ENCODE measurements at regions not wholly inside any gene's neighbourhood (a gene's known extent, or its start where the extent isn't known, plus 50 kb on each side); places are given as distances from the start of the nearest gene placed in this dataset.

GRCh38 chr11:26037716-26038115 is 294.2 kb upstream of the ANO3 start:
- H3K36me3 ChIP-seq (ENCODE audit: control insufficient read depth, insufficient read depth, low read length), result no peaks in the 10 kb centered on the region
- H3K9me3 ChIP-seq (ENCODE audit: control insufficient read depth, insufficient read depth, low read depth, low read length), result no peaks in the 10 kb centered on the region
- no peak overlapping the region for H3K4me3 ChIP-seq (replicated peaks in 1 of 4; ENCODE audit: control extremely low read depth in 1 of 4, insufficient read depth in 1 of 4, low read depth in 3 of 4, low read length in 4 of 4)
- no peaks in the 10 kb centered on the region for H3K4me1 ChIP-seq (ENCODE audit: control insufficient read depth, extremely low read depth, insufficient read depth, low read length)
- H3K79me2 ChIP-seq (ENCODE audit: control insufficient read depth, insufficient read depth, low read length), result no peaks in the 10 kb centered on the region
- H4K20me1 ChIP-seq (ENCODE audit: control insufficient read depth, extremely low read depth, insufficient read depth, low read length), result no peaks in the 10 kb centered on the region
- no peak overlapping the region for H3K4me2 ChIP-seq (ENCODE audit: extremely low read depth, insufficient read depth, low read length)
- H2AFZ ChIP-seq (ENCODE audit: low read length), result no peak overlapping the region
- H3K27me3 ChIP-seq (ENCODE audit: control insufficient read depth, insufficient read depth, low read length), result no peaks in the 10 kb centered on the region
- DNase-seq (ENCODE audit: low read depth in 2 of 2), result no peak
- TF ChIP-seq, protein P1, sequence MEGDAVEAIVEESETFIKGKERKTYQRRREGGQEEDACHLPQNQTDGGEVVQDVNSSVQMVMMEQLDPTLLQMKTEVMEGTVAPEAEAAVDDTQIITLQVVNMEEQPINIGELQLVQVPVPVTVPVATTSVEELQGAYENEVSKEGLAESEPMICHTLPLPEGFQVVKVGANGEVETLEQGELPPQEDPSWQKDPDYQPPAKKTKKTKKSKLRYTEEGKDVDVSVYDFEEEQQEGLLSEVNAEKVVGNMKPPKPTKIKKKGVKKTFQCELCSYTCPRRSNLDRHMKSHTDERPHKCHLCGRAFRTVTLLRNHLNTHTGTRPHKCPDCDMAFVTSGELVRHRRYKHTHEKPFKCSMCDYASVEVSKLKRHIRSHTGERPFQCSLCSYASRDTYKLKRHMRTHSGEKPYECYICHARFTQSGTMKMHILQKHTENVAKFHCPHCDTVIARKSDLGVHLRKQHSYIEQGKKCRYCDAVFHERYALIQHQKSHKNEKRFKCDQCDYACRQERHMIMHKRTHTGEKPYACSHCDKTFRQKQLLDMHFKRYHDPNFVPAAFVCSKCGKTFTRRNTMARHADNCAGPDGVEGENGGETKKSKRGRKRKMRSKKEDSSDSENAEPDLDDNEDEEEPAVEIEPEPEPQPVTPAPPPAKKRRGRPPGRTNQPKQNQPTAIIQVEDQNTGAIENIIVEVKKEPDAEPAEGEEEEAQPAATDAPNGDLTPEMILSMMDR (conservative IDR thresholded peaks at IDR 0.05 in 1 of 2, IDR thresholded peaks at IDR 0.05 in 1 of 2; ENCODE audit: low read depth in 1 of 2, low read length in 2 of 2), result no peak
- TF ChIP-seq EZH2 (IDR thresholded peaks at IDR 0.05; ENCODE audit: low read length, missing control alignments), result no peak
- H3K9ac ChIP-seq (ENCODE audit: insufficient read depth, low read length), result no peak overlapping the region
- H3K27ac ChIP-seq (ENCODE audit: insufficient read depth, low read length), result no peak overlapping the region

DNA sequence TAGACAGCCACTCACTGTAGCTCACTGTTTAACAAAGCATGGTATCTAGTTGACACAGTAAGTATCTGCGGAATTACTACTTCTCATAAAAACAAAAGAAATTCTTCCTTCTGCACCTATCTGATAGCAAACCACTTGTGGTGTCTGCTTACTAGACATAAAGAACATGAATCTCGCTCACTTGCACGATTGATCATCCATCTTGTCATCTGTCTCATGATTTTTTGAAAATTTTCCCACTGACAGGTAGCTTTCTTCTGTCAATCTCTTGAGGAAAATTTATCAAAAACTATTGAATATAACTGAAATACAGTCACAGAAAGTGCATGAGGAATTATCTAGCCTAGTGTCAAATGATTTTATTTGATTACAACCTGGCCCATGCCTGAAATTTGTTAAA is 291.6 kb upstream of the ANO3 start:
- Histone ChIP-seq H3K79me2 (ENCODE audit: control insufficient read depth, insufficient read depth, low read length) (no peaks in the 10 kb centered on the region), H2AFZ (ENCODE audit: low read length) (no peak overlapping the region), H3K9ac (ENCODE audit: insufficient read depth, low read length) (no peak overlapping the region), H3K4me2 (ENCODE audit: extremely low read depth, insufficient read depth, low read length) (no peak overlapping the region), H3K4me1 (ENCODE audit: control insufficient read depth, extremely low read depth, insufficient read depth, low read length) (no peaks in the 10 kb centered on the region), H3K9me3 (ENCODE audit: control insufficient read depth, insufficient read depth, low read depth, low read length) (no peaks in the 10 kb centered on the region), H3K36me3 (ENCODE audit: control insufficient read depth, insufficient read depth, low read length) (no peaks in the 10 kb centered on the region), H4K20me1 (ENCODE audit: control insufficient read depth, extremely low read depth, insufficient read depth, low read length) (no peaks in the 10 kb centered on the region), H3K27me3 (ENCODE audit: control insufficient read depth, insufficient read depth, low read length) (no peaks in the 10 kb centered on the region), H3K4me3 (replicated peaks in 1 of 4; ENCODE audit: control extremely low read depth in 1 of 4, insufficient read depth in 1 of 4, low read depth in 3 of 4, low read length in 4 of 4) (no peak overlapping the region), H3K27ac (ENCODE audit: insufficient read depth, low read length) (no peak overlapping the region)
- TF ChIP-seq, protein P1 (conservative IDR thresholded peaks at IDR 0.05 in 1 of 2, IDR thresholded peaks at IDR 0.05 in 1 of 2; ENCODE audit: low read depth in 1 of 2, low read length in 2 of 2), result no peak
- no peak for TF ChIP-seq EZH2 (IDR thresholded peaks at IDR 0.05; ENCODE audit: low read length, missing control alignments)
- DNase-seq (ENCODE audit: low read depth in 2 of 2), result no peak

- no peak overlapping the region for H3K4me2 ChIP-seq (ENCODE audit: extremely low read depth, insufficient read depth, low read length)
- H3K4me1 ChIP-seq (ENCODE audit: control insufficient read depth, extremely low read depth, insufficient read depth, low read length), result no peaks in the 10 kb centered on the region
- no peaks in the 10 kb centered on the region for H3K9me3 ChIP-seq (ENCODE audit: control insufficient read depth, insufficient read depth, low read depth, low read length)
- DNase-seq (ENCODE audit: low read depth in 2 of 2), result no peak
- H3K4me3 ChIP-seq (replicated peaks in 1 of 4; ENCODE audit: control extremely low read depth in 1 of 4, insufficient read depth in 1 of 4, low read depth in 3 of 4, low read length in 4 of 4), result no peak overlapping the region
- no peak overlapping the region for H3K9ac ChIP-seq (ENCODE audit: insufficient read depth, low read length)
- H2AFZ ChIP-seq (ENCODE audit: low read length), result no peak overlapping the region
- TF ChIP-seq, protein P1 (conservative IDR thresholded peaks at IDR 0.05 in 1 of 2, IDR thresholded peaks at IDR 0.05 in 1 of 2; ENCODE audit: low read depth in 1 of 2, low read length in 2 of 2), result no peak
- no peak for TF ChIP-seq EZH2 (IDR thresholded peaks at IDR 0.05; ENCODE audit: low read length, missing control alignments)
- H3K36me3 ChIP-seq (ENCODE audit: control insufficient read depth, insufficient read depth, low read length), result no peaks in the 10 kb centered on the region
- no peaks in the 10 kb centered on the region for H3K27me3 ChIP-seq (ENCODE audit: control insufficient read depth, insufficient read depth, low read length)
- H3K27ac ChIP-seq (ENCODE audit: insufficient read depth, low read length), result no peak overlapping the region
- no peaks in the 10 kb centered on the region for H3K79me2 ChIP-seq (ENCODE audit: control insufficient read depth, insufficient read depth, low read length)
- no peaks in the 10 kb centered on the region for H4K20me1 ChIP-seq (ENCODE audit: control insufficient read depth, extremely low read depth, insufficient read depth, low read length)
Observed at GRCh38 chr11:26042113-26042512, 289.8 kb upstream of the ANO3 start.

All from fibroblast of lung (primary cell).